ENCODE measurements at regions not wholly inside any gene's neighbourhood (a gene's known extent, or its start where the extent isn't known, plus 50 kb on each side); places are given as distances from the start of the nearest gene placed in this dataset.
A peak's percentile ranks its signal among the peaks of the same experiment; 100 is the strongest.

GRCh38 chr6:87935196-87935595 is 112.4 kb upstream of the SPACA1 start:
- no peak for DNase-seq

GRCh38 chr6:87932361-87932760 is 115.3 kb upstream of the SPACA1 start:
- no peak for DNase-seq

- peak; percentile 14 for DNase-seq
Observed at GRCh38 chr6:87929843-87930288, 117.8 kb upstream of the SPACA1 start.

GRCh38 chr6:87926687-87927086 is 121.0 kb upstream of the SPACA1 start:
- no peak for DNase-seq

GRCh38 chr6:87926072-87926471 is 121.6 kb upstream of the SPACA1 start:
- DNase-seq, result no peak

- DNase-seq, result no peak
Observed at GRCh38 chr6:87925373-87926060, 122.1 kb upstream of the SPACA1 start.

- no peak for DNase-seq
Observed at GRCh38 chr6:87923389-87924050, 124.1 kb upstream of the SPACA1 start.

- DNase-seq, result no peak
Observed at GRCh38 chr6:87922947-87923330, 124.7 kb upstream of the SPACA1 start.

GRCh38 chr6:87922196-87922946 is 125.3 kb upstream of the SPACA1 start:
- no peak for DNase-seq

GRCh38 chr6:87921034-87921433 is 126.6 kb upstream of the SPACA1 start:
- no peak for DNase-seq

GRCh38 chr6:87920245-87920644 is 127.4 kb upstream of the SPACA1 start:
- no peak for DNase-seq

- no peak for DNase-seq
Observed at GRCh38 chr6:87919416-87919815, 128.2 kb upstream of the SPACA1 start.

GRCh38 chr6:87919001-87919400 is 128.6 kb upstream of the SPACA1 start:
- DNase-seq, result no peak

GRCh38 chr6:87918461-87918941 is 129.1 kb upstream of the SPACA1 start:
- DNase-seq, result no peak

- no peak for DNase-seq
Observed at GRCh38 chr6:87917886-87918285, 129.8 kb upstream of the SPACA1 start.

- no peak for DNase-seq
Observed at GRCh38 chr6:87916446-87916845, 131.2 kb upstream of the SPACA1 start.

GRCh38 chr6:87914637-87915395 is 132.8 kb upstream of the SPACA1 start:
- DNase-seq, result no peak

GRCh38 chr6:87913974-87914373 is 133.7 kb upstream of the SPACA1 start:
- no peak for DNase-seq

- no peak for DNase-seq
Observed at GRCh38 chr6:87912102-87912501, 135.5 kb upstream of the SPACA1 start.

- no peak for DNase-seq
Observed at GRCh38 chr6:87909849-87910248, 137.8 kb upstream of the SPACA1 start.

- DNase-seq, result no peak
Observed at GRCh38 chr6:87908978-87909811, 138.4 kb upstream of the SPACA1 start.

GRCh38 chr6:87907521-87907920 is 140.1 kb upstream of the SPACA1 start:
- no peak for DNase-seq

All from DMS79 (cell line).